Fibroblast of villous mesenchyme (primary cell): ENCODE measurements at regions not wholly inside any gene's neighbourhood (a gene's known extent, or its start where the extent isn't known, plus 50 kb on each side); places are given as distances from the start of the nearest gene placed in this dataset.
A peak's percentile ranks its signal among the peaks of the same experiment; 100 is the strongest.

ENCODE experiments used
- DNase-seq: peaks from one replicate; pipeline ENCODE4 v3.0.0-alpha.2; 2010; ENCODE audit warnings: low read depth
- H3K4me3 ChIP-seq: 2 replicates; pipeline ENCODE4 v1.5.1; 2011; ENCODE audit warnings: low read depth, mild to moderate bottlenecking, low read length
- CTCF ChIP-seq: IDR thresholded peaks from 2 replicates; pipeline ENCODE4 v1.5.1; 2012; ENCODE audit warnings: low read depth, mild to moderate bottlenecking, low read length; ENCODE audit not compliant: insufficient read depth

- no peak overlapping the region for H3K4me3 ChIP-seq
- DNase-seq, result peak; percentile 50
- TF ChIP-seq CTCF, result no peak
Observed at GRCh38 chr9:108786901-108787689, 68.7 kb downstream of the ACTL7B start.

- DNase-seq, result no peak
- no peak overlapping the region for H3K4me3 ChIP-seq
- TF ChIP-seq CTCF, result no peak
Observed at GRCh38 chr9:108786322-108786721, 69.5 kb downstream of the ACTL7B start.

- DNase-seq, result peak; percentile 55
- no peak overlapping the region for H3K4me3 ChIP-seq
- no peak for TF ChIP-seq CTCF
Observed at GRCh38 chr9:108784998-108785397, 70.8 kb downstream of the ACTL7B start.

GRCh38 chr9:108783731-108784495 lies 71.9 kb downstream of the ACTL7B start:
- DNase-seq, result no peak
- TF ChIP-seq CTCF, result no peak
- H3K4me3 ChIP-seq, result no peak overlapping the region

- H3K4me3 ChIP-seq, result no peak overlapping the region
- no peak for TF ChIP-seq CTCF
- no peak for DNase-seq
Observed at GRCh38 chr9:108783326-108783725, 72.5 kb downstream of the ACTL7B start.

- DNase-seq, result no peak
- H3K4me3 ChIP-seq, result no peak overlapping the region
- no peak for TF ChIP-seq CTCF
Observed at GRCh38 chr9:108780942-108781734, 74.6 kb downstream of the ACTL7B start.
